ENCODE measurements at regions not wholly inside any gene's neighbourhood (a gene's known extent, or its start where the extent isn't known, plus 50 kb on each side); places are given as distances from the start of the nearest gene placed in this dataset.
A peak's percentile ranks its signal among the peaks of the same experiment; 100 is the strongest.

DNA sequence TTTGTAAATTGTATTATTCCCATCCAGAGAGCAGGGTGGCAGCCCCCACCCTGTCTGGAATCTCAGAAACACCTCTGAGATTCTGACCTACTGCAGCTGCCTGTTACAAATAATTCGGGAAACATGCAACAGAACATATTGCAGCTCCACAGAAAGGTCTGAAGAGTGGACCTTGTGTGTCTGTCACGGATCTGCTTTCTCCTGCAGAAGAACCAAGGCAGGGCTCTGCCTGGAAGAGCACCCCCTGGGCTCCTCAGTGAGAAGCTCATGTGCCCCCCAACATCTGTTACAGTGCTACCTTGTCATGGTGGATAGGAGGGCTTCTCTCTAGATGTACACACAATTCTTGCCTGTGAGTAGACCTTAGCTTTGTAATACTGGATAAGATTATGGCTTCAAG is 286.6 kb upstream of the GATB start:
- H3K4me3 ChIP-seq (ENCODE audit: low read length): no peak overlapping the region
- no peak for DNase-seq (ENCODE audit: low read depth)

DNA sequence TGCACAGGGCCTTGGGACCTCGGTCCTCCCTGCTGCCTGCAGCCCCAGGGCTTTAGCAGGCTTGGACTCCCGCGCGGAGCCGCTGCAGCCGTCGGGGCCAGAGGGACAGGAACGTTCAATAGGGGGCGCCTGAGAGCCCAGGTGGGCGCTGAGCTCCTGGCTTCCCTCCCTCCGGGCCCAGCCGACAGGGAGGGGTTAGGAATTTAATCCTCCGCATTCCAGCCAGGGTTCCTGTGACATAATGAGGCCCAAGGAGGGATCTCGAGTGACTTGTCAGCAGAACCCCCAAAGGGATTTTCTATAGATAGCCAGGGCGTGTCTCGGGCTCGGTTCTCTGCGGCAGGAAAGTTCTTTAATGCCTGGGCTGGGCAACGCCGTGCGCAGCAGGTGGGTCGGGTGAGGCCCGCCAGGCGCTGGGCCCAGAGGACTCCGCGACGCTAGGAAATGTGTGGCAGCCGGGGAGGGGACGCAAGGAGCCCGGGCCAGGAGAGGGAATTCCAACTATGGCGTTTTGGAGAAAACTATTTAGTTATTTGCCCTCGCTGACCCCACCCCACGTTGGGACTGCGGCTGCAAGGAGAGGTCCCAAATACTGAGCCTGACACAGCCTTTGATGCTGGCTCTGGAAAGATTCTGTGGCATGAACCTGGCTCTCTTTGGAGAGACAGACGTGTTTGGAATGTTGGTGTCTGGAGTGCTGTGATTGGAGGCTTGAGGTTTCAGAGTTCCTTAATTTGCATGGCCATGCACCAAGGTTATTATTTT is 285.2 kb upstream of the GATB start:
- peak; percentile 83 for DNase-seq (ENCODE audit: low read depth)
- TF ChIP-seq, protein P1, sequence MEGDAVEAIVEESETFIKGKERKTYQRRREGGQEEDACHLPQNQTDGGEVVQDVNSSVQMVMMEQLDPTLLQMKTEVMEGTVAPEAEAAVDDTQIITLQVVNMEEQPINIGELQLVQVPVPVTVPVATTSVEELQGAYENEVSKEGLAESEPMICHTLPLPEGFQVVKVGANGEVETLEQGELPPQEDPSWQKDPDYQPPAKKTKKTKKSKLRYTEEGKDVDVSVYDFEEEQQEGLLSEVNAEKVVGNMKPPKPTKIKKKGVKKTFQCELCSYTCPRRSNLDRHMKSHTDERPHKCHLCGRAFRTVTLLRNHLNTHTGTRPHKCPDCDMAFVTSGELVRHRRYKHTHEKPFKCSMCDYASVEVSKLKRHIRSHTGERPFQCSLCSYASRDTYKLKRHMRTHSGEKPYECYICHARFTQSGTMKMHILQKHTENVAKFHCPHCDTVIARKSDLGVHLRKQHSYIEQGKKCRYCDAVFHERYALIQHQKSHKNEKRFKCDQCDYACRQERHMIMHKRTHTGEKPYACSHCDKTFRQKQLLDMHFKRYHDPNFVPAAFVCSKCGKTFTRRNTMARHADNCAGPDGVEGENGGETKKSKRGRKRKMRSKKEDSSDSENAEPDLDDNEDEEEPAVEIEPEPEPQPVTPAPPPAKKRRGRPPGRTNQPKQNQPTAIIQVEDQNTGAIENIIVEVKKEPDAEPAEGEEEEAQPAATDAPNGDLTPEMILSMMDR (conservative IDR thresholded peaks at IDR 0.05; ENCODE audit: low read depth, low read length): peak; percentile 88

More for the DNA sequence above, 286.6 kb upstream of the GATB start:
- TF ChIP-seq, protein P1 (conservative IDR thresholded peaks at IDR 0.05; ENCODE audit: low read depth, low read length): no peak

DNA sequence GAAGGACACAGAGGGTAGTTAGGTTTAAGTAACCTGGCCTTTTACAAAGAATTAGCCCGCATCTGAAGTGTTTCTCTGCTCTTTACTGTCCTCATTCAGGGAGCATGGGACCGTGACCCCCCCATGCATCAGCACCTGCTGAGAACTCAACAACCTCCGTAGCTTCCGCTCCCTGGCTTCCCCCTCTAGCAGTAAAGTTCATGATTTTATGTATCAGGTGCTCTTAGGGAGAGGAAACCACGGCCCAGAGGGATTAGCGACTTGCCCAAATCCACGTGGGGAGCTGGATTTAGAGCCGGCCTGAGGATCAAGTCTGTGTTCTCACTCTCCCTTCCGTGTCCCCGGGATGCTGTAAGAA is 284.6 kb upstream of the GATB start:
- H3K4me3 ChIP-seq (ENCODE audit: low read length): peak overlapping the region; percentile 34
- TF ChIP-seq, protein P1 (conservative IDR thresholded peaks at IDR 0.05; ENCODE audit: low read depth, low read length): no peak
- peak; percentile 21 for DNase-seq (ENCODE audit: low read depth)

More for the DNA sequence above, 285.2 kb upstream of the GATB start:
- H3K4me3 ChIP-seq (ENCODE audit: low read length): peak overlapping the region; percentile 34

DNA sequence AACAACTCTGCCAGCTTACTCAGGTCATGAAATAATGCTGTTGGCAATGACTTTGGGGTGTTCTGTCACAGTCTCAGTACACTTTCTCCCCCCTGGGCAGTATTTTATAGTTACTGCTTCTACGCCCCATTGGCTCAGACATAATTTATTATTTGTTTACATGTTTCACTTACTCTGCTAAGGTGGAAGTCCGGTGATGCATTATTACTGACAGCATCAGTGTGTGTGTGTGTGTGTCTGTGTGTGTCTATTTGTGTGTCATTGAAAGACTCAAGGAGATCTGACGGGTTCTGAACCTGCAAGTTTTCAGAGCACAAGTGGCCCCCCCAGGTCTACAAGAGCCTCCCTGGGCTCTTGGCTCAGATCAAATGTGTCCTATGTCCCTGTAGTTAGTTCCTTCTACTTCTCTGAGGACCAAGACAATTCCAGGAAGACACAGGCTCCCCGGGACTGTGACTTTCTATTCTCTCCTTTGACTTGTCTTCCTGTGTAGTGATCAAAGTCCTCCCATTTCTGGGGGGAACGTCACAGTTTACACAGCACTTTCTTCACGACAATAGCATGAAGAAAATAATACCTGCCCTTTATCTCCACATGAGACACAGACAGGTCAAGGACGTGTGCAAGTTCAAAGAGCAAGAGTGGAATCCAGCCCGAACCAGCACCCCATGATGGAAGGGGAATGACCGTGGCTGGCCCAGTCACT is 283.7 kb upstream of the GATB start:
- DNase-seq (ENCODE audit: low read depth): no peak
- no peak overlapping the region for H3K4me3 ChIP-seq (ENCODE audit: low read length)
- TF ChIP-seq, protein P1 (conservative IDR thresholded peaks at IDR 0.05; ENCODE audit: low read depth, low read length): no peak

DNA sequence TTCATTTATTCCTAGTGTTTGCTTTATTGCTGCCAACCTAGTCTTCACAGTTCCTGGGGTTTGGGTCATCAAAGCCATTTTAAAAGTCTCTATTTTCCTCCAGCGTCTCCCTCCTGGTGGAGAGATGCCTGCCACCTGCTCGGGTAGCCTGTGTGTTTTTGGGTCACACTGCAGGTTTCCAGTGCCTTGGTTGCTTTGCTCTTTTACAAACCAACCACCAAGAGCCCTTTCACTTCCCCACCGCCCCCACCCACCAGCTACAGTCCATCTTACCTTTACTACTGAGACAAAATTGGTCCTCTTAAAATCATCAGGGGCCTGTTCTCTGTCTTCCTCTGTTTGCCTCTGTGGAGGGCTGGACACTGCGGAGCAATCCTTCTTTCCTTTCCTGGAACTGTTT is 280.5 kb upstream of the GATB start:
- H3K4me3 ChIP-seq (ENCODE audit: low read length): no peak overlapping the region
- TF ChIP-seq, protein P1 (conservative IDR thresholded peaks at IDR 0.05; ENCODE audit: low read depth, low read length): no peak
- DNase-seq (ENCODE audit: low read depth): no peak

GRCh38 chr4:152039691-152040090 is 278.9 kb upstream of the GATB start:
- H3K4me3 ChIP-seq (ENCODE audit: low read length): no peak overlapping the region
- DNase-seq (ENCODE audit: low read depth): no peak
- TF ChIP-seq, protein P1 (conservative IDR thresholded peaks at IDR 0.05; ENCODE audit: low read depth, low read length): no peak

Data from retinal pigment epithelial cell (primary cell).